DND-41 (cell line): ENCODE measurements at regions not wholly inside any gene's neighbourhood (a gene's known extent, or its start where the extent isn't known, plus 50 kb on each side); places are given as distances from the start of the nearest gene placed in this dataset.

Experiments
- EZH2 ChIP-seq: IDR thresholded peaks from 3 replicates; pipeline ENCODE4 v1.6.1; 2012; ENCODE audit warnings: borderline replicate concordance, low read depth, mild to moderate bottlenecking, moderate library complexity, low read length, inconsistent platforms; ENCODE audit not compliant: severe bottlenecking
- TF ChIP-seq, protein P1 (sequence below): IDR thresholded peaks from 2 replicates; pipeline ENCODE4 v1.5.1; 2012; ENCODE audit warnings: borderline replicate concordance, low read length, moderate library complexity, mild to moderate bottlenecking; ENCODE audit not compliant: poor library complexity, severe bottlenecking; ENCODE audit errors: extremely low read depth

DNA sequence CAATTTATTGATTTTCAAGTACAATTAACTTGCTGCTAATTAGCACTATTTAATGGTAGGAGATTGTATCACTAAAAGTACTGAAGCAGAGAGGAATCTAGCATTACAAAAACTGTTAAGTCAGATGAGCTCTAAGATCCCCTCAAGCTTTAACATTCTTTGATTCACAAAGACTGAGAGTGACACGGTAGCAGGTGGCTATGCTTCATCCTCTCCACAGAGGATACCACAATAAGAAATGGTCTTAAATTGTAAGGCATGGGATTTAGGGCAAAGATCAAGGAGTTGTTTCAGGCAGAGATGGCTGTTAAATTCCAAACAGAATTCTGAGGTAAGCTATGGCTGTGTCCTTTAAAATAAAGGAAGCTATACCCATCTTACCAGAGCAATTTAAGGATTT, 67.8 kb upstream of the BEND6 start:
- TF ChIP-seq, protein P1, sequence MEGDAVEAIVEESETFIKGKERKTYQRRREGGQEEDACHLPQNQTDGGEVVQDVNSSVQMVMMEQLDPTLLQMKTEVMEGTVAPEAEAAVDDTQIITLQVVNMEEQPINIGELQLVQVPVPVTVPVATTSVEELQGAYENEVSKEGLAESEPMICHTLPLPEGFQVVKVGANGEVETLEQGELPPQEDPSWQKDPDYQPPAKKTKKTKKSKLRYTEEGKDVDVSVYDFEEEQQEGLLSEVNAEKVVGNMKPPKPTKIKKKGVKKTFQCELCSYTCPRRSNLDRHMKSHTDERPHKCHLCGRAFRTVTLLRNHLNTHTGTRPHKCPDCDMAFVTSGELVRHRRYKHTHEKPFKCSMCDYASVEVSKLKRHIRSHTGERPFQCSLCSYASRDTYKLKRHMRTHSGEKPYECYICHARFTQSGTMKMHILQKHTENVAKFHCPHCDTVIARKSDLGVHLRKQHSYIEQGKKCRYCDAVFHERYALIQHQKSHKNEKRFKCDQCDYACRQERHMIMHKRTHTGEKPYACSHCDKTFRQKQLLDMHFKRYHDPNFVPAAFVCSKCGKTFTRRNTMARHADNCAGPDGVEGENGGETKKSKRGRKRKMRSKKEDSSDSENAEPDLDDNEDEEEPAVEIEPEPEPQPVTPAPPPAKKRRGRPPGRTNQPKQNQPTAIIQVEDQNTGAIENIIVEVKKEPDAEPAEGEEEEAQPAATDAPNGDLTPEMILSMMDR: no peak
- no peak for TF ChIP-seq EZH2
